ENCODE measurements at regions not wholly inside any gene's neighbourhood (a gene's known extent, or its start where the extent isn't known, plus 50 kb on each side); places are given as distances from the start of the nearest gene placed in this dataset.

GRCh38 chr15:96958721-96959120, 628.2 kb downstream of the NR2F2 start (continued):
- TF ChIP-seq E2F5 (CRISPR knock-in tag; conservative IDR thresholded peaks at IDR 0.05) (no peak), PAX8 (CRISPR knock-in tag; IDR thresholded peaks at IDR 0.05; ENCODE audit: borderline replicate concordance) (no peak), RFX3 (CRISPR knock-in tag; IDR thresholded peaks at IDR 0.05) (no peak), ZNF687 (CRISPR knock-in tag; IDR thresholded peaks at IDR 0.05) (no peak), ZNF501 (CRISPR knock-in tag; IDR thresholded peaks at IDR 0.05) (no peak), ZNF143 (CRISPR knock-in tag; IDR thresholded peaks at IDR 0.05) (no peak), HOXA3 (CRISPR knock-in tag; IDR thresholded peaks at IDR 0.05) (no peak), RFXAP (CRISPR knock-in tag; IDR thresholded peaks at IDR 0.05; ENCODE audit: borderline replicate concordance) (no peak)

- no peak overlapping the region for H3K4me2 ChIP-seq (ENCODE audit: low read depth, low read length)
- CTCF ChIA-PET (ENCODE audit: low intra/inter-chr PET ratio, low total read pairs), result no interaction called here
- H3K4me3 ChIP-seq (replicated peaks in 1 of 3; ENCODE audit: insufficient read depth in 1 of 3, low read depth in 2 of 3, low read length in 3 of 3), result no peak overlapping the region
- H3K27me3 ChIP-seq (ENCODE audit: control insufficient read depth in 1 of 2, insufficient read depth in 2 of 2, low read length in 2 of 2), result no peaks in the 10 kb centered on the region
- no TSS peak for BruUV-seq (replicated peaks)
- H2AFZ ChIP-seq (ENCODE audit: low read length), result no peak overlapping the region
- no peak for DNase-seq (ENCODE audit: low spot score)
- no peak overlapping the region for H3K27ac ChIP-seq (ENCODE audit: extremely low read length, insufficient read depth, low read length)
- POLR2A ChIA-PET, result no interaction called here
- no peaks in the 10 kb centered on the region for H4K20me1 ChIP-seq (ENCODE audit: insufficient read depth, low read length)
- FAIRE-seq, result no peak
- H3K9me3 ChIP-seq (ENCODE audit: low read length), result peaks cover 78% of the 10 kb centered on the region
- no peaks in the 10 kb centered on the region for H3K4me1 ChIP-seq (ENCODE audit: insufficient read depth, low read length)
- H3K36me3 ChIP-seq (replicated peaks in 1 of 2; ENCODE audit: control insufficient read depth in 1 of 2, insufficient read depth in 2 of 2, low read length in 2 of 2), result no peaks in the 10 kb centered on the region
- intact Hi-C loops (cut with micrococcal nuclease; ENCODE audit: unreplicated experiment) (no loop called here), in situ Hi-C loops (cut with HindIII; ENCODE audit: extremely low pct_ligation_motif_present, low pct_unique_long_range_greater_than_20kb) (no loop called here)
- no peak for ATAC-seq
- no peak for TF ChIP-seq SRF (IDR thresholded peaks at IDR 0.05; ENCODE audit: low read depth, low read length)
- TF ChIP-seq DDIT3 (CRISPR knock-in tag; IDR thresholded peaks at IDR 0.05), result no peak
- TF ChIP-seq ONECUT2 (CRISPR knock-in tag; IDR thresholded peaks at IDR 0.05), result no peak
- no peak for TF ChIP-seq BHLHE40 (IDR thresholded peaks at IDR 0.05; ENCODE audit: low read length)
- H3K79me2 ChIP-seq (ENCODE audit: insufficient read depth, low read length), result no peaks in the 10 kb centered on the region
- H3K9ac ChIP-seq (ENCODE audit: insufficient read depth, low read depth, low read length), result no peak overlapping the region
- WGBS (ENCODE audit: low lambda C conversion rate), result 26% methylated on average over 6 of the region's 6 CpGs
Observed at GRCh38 chr15:96959501-96959900, 629.0 kb downstream of the NR2F2 start.

Measured in HepG2 (cell line).